ENCODE measurements at regions not wholly inside any gene's neighbourhood (a gene's known extent, or its start where the extent isn't known, plus 50 kb on each side); places are given as distances from the start of the nearest gene placed in this dataset.

GRCh38 chr3:27963519-27963918 is 241.4 kb upstream of the EOMES start:
- TF ChIP-seq POLR2AphosphoS5 (IDR thresholded peaks at IDR 0.05; ENCODE audit: low read depth, low read length) = no peak
- TF ChIP-seq ATAD3A (CRISPR knock-in tag; IDR thresholded peaks at IDR 0.05) = no peak
- TF ChIP-seq ZNF616 (CRISPR knock-in tag; IDR thresholded peaks at IDR 0.05; ENCODE audit: low read depth) = no peak
- no peak for TF ChIP-seq ZSCAN20 (CRISPR knock-in tag; IDR thresholded peaks at IDR 0.05; ENCODE audit: borderline replicate concordance)
- TF ChIP-seq CREB3 (CRISPR knock-in tag; IDR thresholded peaks at IDR 0.05) = no peak
- no peak for TF ChIP-seq KLF13 (CRISPR knock-in tag; IDR thresholded peaks at IDR 0.05)
- TF ChIP-seq PBX3 (CRISPR knock-in tag; IDR thresholded peaks at IDR 0.05; ENCODE audit: borderline replicate concordance) = no peak
- no peak for TF ChIP-seq ZBTB43 (CRISPR knock-in tag; conservative IDR thresholded peaks at IDR 0.05)

Measured in HepG2 (cell line).